ENCODE measurements at regions not wholly inside any gene's neighbourhood (a gene's known extent, or its start where the extent isn't known, plus 50 kb on each side); places are given as distances from the start of the nearest gene placed in this dataset.

GRCh38 chr5:56480078-56480704 lies 247.1 kb upstream of the ANKRD55 start:
- Histone ChIP-seq H3K27me3 (no peaks in the 10 kb centered on the region), H3K4me1 (peaks cover 36% of the 10 kb centered on the region), H3K36me3 (ENCODE audit: low read depth, missing control alignments) (no peaks in the 10 kb centered on the region), H3K27ac (peak overlapping the region; percentile 91 to 93), H3K9me3 (no peaks in the 10 kb centered on the region), H3K4me3 (peak overlapping the region; percentile 59 to 75)
- WGBS, 2 donors, result 12 to 13% methylated on average over 15 of the region's 15 CpGs
- intact Hi-C loops (cut with DNase I; ENCODE audit: low total_unique reads), result no loop called here
- peak; percentile 50 for DNase-seq
- TF ChIP-seq CTCF (IDR thresholded peaks at IDR 0.05), result no peak
- TF ChIP-seq POLR2A (IDR thresholded peaks at IDR 0.05), result no peak

- intact Hi-C loops (cut with DNase I; ENCODE audit: low total_unique reads), result no loop called here
- no peaks in the 10 kb centered on the region for H3K9me3 ChIP-seq
- H3K27me3 ChIP-seq, result no peaks in the 10 kb centered on the region
- H3K4me3 ChIP-seq, result no peak overlapping the region
- peak; percentile 42 for DNase-seq
- TF ChIP-seq CTCF (IDR thresholded peaks at IDR 0.05), result no peak
- TF ChIP-seq POLR2A (IDR thresholded peaks at IDR 0.05), result no peak
- 16 to 27% methylated on average over 9 of the region's 9 CpGs for WGBS, 2 donors
- peaks cover 36% of the 10 kb centered on the region for H3K4me1 ChIP-seq
- no peaks in the 10 kb centered on the region for H3K36me3 ChIP-seq (ENCODE audit: low read depth, missing control alignments)
- H3K27ac ChIP-seq, result peak overlapping the region; percentile 91 to 93
Observed at GRCh38 chr5:56479696-56480077, 246.6 kb upstream of the ANKRD55 start.

- Histone ChIP-seq H3K36me3 (ENCODE audit: low read depth, missing control alignments) (no peaks in the 10 kb centered on the region), H3K27me3 (no peaks in the 10 kb centered on the region), H3K27ac (peak overlapping the region in 1 of 2 donors; percentile 93), H3K9me3 (no peaks in the 10 kb centered on the region), H3K4me3 (no peak overlapping the region), H3K4me1 (peaks cover 36% of the 10 kb centered on the region)
- no peak for DNase-seq
- WGBS, 2 donors, result 50 to 67% methylated on average over 3 of the region's 3 CpGs
- intact Hi-C loops (cut with DNase I; ENCODE audit: low total_unique reads), result no loop called here
- TF ChIP-seq CTCF (IDR thresholded peaks at IDR 0.05), result no peak
- no peak for TF ChIP-seq POLR2A (IDR thresholded peaks at IDR 0.05)
Observed at GRCh38 chr5:56479126-56479525, 246.0 kb upstream of the ANKRD55 start.

GRCh38 chr5:56478062-56478461 lies 244.9 kb upstream of the ANKRD55 start:
- intact Hi-C loops (cut with DNase I; ENCODE audit: low total_unique reads), result no loop called here
- no peaks in the 10 kb centered on the region for H3K27me3 ChIP-seq
- H3K9me3 ChIP-seq, result no peaks in the 10 kb centered on the region
- H3K4me3 ChIP-seq, result no peak overlapping the region
- peaks cover 36% of the 10 kb centered on the region for H3K4me1 ChIP-seq
- 90% methylated on average over 3 of the region's 3 CpGs for WGBS, 2 donors
- no peak for TF ChIP-seq POLR2A (IDR thresholded peaks at IDR 0.05)
- TF ChIP-seq CTCF (IDR thresholded peaks at IDR 0.05), result no peak
- no peak for DNase-seq
- H3K27ac ChIP-seq, result peak overlapping the region in 1 of 2 donors; percentile 6
- no peaks in the 10 kb centered on the region for H3K36me3 ChIP-seq (ENCODE audit: low read depth, missing control alignments)

GRCh38 chr5:56476487-56476856 lies 243.3 kb upstream of the ANKRD55 start:
- H3K9me3 ChIP-seq, result no peaks in the 10 kb centered on the region
- H3K36me3 ChIP-seq (ENCODE audit: low read depth, missing control alignments), result no peaks in the 10 kb centered on the region
- peaks cover 27% of the 10 kb centered on the region for H3K4me1 ChIP-seq
- peak overlapping the region; percentile 19 to 29 for H3K27ac ChIP-seq
- no peak for TF ChIP-seq POLR2A (IDR thresholded peaks at IDR 0.05)
- no peak for TF ChIP-seq CTCF (IDR thresholded peaks at IDR 0.05)
- no peak overlapping the region for H3K4me3 ChIP-seq
- WGBS, 2 donors, result 55 to 66% methylated on average over 5 of the region's 5 CpGs
- H3K27me3 ChIP-seq, result no peaks in the 10 kb centered on the region
- DNase-seq, result no peak
- intact Hi-C loops (cut with DNase I; ENCODE audit: low total_unique reads), result no loop called here

All from testis (tissue), 2 donors.